Amniotic epithelial cell (primary cell): ENCODE measurements at regions not wholly inside any gene's neighbourhood (a gene's known extent, or its start where the extent isn't known, plus 50 kb on each side); places are given as distances from the start of the nearest gene placed in this dataset.
A peak's percentile ranks its signal among the peaks of the same experiment; 100 is the strongest.
"Not testable (repeated sequence)": the region's sequence is repeated elsewhere in the genome, so short reads cannot be mapped to it uniquely, and the experiment has no call there.

Source experiments
- DNase-seq: peaks from one replicate; pipeline ENCODE4 v3.0.0-alpha.2; 2010; ENCODE audit warnings: low read depth

DNA sequence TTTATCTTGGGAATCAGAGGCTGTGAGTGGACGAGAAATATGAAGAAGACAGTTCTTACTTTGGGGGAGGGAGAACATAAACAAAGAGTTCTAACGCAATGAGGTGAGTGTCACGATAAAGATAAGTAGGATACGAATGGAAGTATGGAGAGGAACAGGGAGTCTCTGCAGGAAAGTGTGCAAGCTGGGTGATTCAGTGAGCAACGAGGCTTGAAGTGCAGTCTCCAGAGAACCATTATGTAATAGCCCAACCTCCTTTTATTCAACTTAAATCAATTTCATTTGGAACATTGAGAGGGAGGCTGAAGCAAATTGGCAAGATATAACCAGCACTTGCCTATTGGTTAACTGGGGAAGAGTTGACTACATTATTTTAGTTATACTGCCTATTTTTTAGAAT lies 99.3 kb upstream of the PLD5 start:
- no peak for DNase-seq

DNA sequence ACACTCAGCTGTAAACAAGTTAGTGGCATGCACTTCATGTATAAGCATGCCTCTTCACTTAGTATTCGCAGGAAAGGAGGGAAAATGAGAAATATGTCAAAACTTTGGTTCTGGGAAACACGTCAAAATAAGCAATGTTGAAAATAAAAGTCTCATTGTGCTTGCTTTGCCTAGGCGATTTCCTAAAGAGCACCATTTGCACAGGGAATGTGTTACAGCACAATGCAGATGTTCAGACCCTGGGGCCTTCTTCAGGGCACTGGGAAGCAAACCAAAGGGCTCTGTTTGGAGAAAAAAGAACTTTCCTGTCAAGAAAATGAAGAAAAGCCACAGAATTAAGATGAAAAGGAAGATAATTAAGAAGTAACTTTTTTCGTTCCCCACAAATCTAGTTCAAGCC lies 98.6 kb upstream of the PLD5 start:
- no peak for DNase-seq

GRCh38 chr1:242613266-242613815 lies 88.8 kb upstream of the PLD5 start:
- no peak for DNase-seq

DNA sequence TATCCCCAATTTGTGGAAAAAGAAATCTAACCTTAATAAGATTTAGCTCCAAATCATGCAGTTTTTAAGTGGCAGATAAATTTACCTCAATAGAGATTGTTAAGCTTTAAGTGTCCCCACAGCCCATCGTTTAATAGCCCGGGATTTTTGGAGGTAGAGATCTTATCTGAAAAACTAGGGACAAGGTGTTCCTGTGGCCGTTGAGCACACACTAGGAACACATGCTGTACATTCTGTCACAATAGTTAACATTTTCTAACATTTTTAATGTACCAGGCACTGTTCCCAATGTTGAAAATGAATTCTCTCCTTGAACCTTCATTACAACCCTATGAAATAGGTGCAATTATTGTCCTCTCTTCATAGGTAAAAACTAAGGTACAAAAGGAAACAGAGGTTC lies 85.7 kb upstream of the PLD5 start:
- DNase-seq: no peak

DNA sequence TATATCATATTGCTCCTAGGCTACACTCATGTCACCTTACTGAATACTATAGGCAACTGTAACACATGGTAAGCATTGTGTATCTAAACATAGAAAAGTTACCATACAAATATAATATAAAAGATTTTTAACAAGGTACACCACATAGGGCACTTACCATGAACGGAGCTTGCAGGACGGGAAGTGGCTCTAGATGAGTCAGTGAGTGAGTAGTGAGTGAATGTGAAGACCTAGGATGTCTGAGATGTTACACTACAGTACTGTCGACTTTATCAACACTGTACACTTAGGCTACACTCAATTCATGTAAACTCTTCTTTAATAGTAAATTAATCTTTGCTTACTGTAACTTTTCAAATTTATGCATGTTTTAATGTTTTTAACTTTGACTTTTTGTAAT lies 81.0 kb upstream of the PLD5 start:
- DNase-seq: peak; percentile 5

DNA sequence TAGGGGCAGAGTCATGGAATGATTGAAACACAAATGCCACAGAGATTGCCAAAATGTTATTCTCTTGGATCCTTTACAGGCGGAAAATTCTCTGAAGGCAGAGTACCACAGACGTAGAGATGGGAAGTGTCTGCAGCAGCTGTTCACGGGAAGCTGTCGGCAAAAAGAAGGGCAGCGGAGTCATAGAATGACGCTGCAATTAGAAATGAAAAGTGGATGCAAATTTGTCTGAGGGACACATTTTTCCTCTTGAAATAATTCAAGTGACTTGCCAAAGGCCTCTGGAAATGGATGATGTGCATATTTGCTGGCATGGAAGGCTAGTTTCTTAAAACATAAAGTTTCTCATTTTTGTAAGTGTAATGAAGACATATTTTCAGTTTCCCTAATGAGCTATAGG lies 77.5 kb upstream of the PLD5 start:
- no peak for DNase-seq

GRCh38 chr1:242593756-242594155 lies 69.3 kb upstream of the PLD5 start:
- not testable (repeated sequence) for DNase-seq

DNA sequence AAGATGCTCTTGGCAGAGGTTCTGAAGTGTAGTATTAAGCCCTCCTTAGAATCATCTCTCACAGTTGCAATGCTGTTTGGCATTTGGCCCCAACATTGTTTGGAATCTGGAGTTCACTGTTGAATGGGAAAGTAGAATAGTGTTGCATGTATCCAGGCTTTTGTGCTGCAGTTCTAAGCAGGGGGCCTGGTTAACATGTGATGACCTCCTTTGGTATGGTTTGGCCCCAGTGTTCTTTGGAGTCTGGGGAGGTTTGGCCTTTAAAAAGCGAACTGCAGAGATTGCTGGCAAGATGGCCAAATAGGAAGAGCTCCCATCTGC lies 61.8 kb upstream of the PLD5 start:
- no peak for DNase-seq

GRCh38 chr1:242585616-242586359 lies 61.3 kb upstream of the PLD5 start:
- no peak for DNase-seq

GRCh38 chr1:242582669-242583068 lies 58.2 kb upstream of the PLD5 start:
- DNase-seq: no peak

GRCh38 chr1:242579528-242580235 lies 55.2 kb upstream of the PLD5 start:
- DNase-seq: no peak
